Panc1 (cell line): ENCODE measurements at regions not wholly inside any gene's neighbourhood (a gene's known extent, or its start where the extent isn't known, plus 50 kb on each side); places are given as distances from the start of the nearest gene placed in this dataset.

Source experiments
- ATAC-seq: fragments of 200-7000 bp; cut with Tn5 transposase; 2 replicates; pipeline ENCODE4 v1.9.1; 2020; ENCODE audit warnings: mild to moderate bottlenecking, moderate library complexity
- BruUV-seq: library from RNA; stranded (reverse); fragments of 400-500 nt; replicated peaks from 2 replicates; lab custom pipeline; 2021; lab: Mats Ljungman, UMichigan
- CTCF ChIA-PET: fragments of 300-600 bp; sonication (Branson Sonifier 250); formaldehyde crosslinking; loops from one replicate; lab custom pipeline; 2022; ENCODE audit warnings: antibody characterized with exemption; lab: Charles Lee
- POLR2A ChIA-PET: fragments of 300-600 bp; sonication (Branson Sonifier 250); formaldehyde crosslinking; loops from one replicate; lab custom pipeline; 2022; ENCODE audit warnings: antibody characterized with exemption; lab: Charles Lee
- DNase-seq: peaks from one replicate; pipeline ENCODE4 v3.0.0-alpha.2; 2010; ENCODE audit warnings: low read depth, low spot score
- H3K27ac ChIP-seq: 2 replicates; pipeline ENCODE4 v1.5.1; 2011; ENCODE audit warnings: mild to moderate bottlenecking, low read length, inconsistent platforms
- H3K27me3 ChIP-seq: fragments of 200-500 bp; sonication (Bioruptor generic); 2 replicates; pipeline ENCODE4 v1.6.0; 2014; ENCODE audit warnings: low read length, inconsistent platforms; ENCODE audit not compliant: control insufficient read depth, insufficient read depth
- H3K36me3 ChIP-seq: fragments of 200-500 bp; sonication (Bioruptor generic); 2 replicates; pipeline ENCODE4 v1.5.1; 2014; ENCODE audit warnings: inconsistent platforms, mild to moderate bottlenecking, low read length, moderate library complexity; ENCODE audit not compliant: control insufficient read depth, insufficient read depth
- H3K4me1 ChIP-seq: 2 replicates; pipeline ENCODE4 v1.5.1; 2011; ENCODE audit warnings: inconsistent platforms, mild to moderate bottlenecking, low read length, moderate library complexity; ENCODE audit not compliant: control insufficient read depth, insufficient read depth
- H3K4me3 ChIP-seq, 2 experiments: 2 replicates each; pipeline ENCODE4 v1.5.1; 2011 to 2012; ENCODE audit warnings: low read depth in 2 of 2, low read length in 2 of 2, mild to moderate bottlenecking in 2 of 2, inconsistent platforms in 1 of 2, moderate library complexity in 1 of 2
- H3K9me3 ChIP-seq: fragments of 200-500 bp; sonication (Bioruptor generic); 2 replicates; pipeline ENCODE4 v1.5.1; 2014; ENCODE audit warnings: low read depth, mild to moderate bottlenecking, inconsistent platforms, low read length, moderate library complexity; ENCODE audit not compliant: control insufficient read depth, insufficient read depth
- POLR2AphosphoS5 ChIP-seq: IDR thresholded peaks from 2 replicates; pipeline ENCODE4 v1.6.1; 2012; ENCODE audit warnings: mild to moderate bottlenecking, low read depth, low read length, moderate library complexity
- SIN3A ChIP-seq: IDR thresholded peaks from 2 replicates; pipeline ENCODE4 v1.6.1; 2012; ENCODE audit warnings: low read depth, mild to moderate bottlenecking, low read length, moderate library complexity, borderline replicate concordance; ENCODE audit not compliant: insufficient read depth
- TCF7L2 ChIP-seq: IDR thresholded peaks from 2 replicates; pipeline ENCODE4 v1.6.1; 2011; ENCODE audit warnings: mild to moderate bottlenecking, low read depth, low read length, inconsistent platforms
- in situ Hi-C: cut with HindIII; loops from 2 replicates; pipeline ENCODE4 v1.10.0; 2016; ENCODE audit warnings: low sequenced_read_pairs, low pct_unique_long_range_greater_than_20kb
- intact Hi-C: fragments of 100-400 bp; cut with micrococcal nuclease; formaldehyde crosslinking; loops from one replicate; pipeline ENCODE4 v1.10.0; 2022; ENCODE audit not compliant: unreplicated experiment
- TF ChIP-seq, protein P1 (sequence below), 2 experiments: IDR thresholded peaks; 2 replicates each; pipeline ENCODE4 v1.6.1; 2011 to 2012; ENCODE audit warnings: low read depth in 2 of 2, control low read depth in 1 of 2, low read length in 1 of 2, mild to moderate bottlenecking in 1 of 2, moderate library complexity in 1 of 2; ENCODE audit not compliant: insufficient read depth in 1 of 2
- TF ChIP-seq, protein P2 (sequence below): fragments of 450-650 bp; IDR thresholded peaks from 2 replicates; pipeline ENCODE4 v1.5.1; 2017; ENCODE audit warnings: mild to moderate bottlenecking

DNA sequence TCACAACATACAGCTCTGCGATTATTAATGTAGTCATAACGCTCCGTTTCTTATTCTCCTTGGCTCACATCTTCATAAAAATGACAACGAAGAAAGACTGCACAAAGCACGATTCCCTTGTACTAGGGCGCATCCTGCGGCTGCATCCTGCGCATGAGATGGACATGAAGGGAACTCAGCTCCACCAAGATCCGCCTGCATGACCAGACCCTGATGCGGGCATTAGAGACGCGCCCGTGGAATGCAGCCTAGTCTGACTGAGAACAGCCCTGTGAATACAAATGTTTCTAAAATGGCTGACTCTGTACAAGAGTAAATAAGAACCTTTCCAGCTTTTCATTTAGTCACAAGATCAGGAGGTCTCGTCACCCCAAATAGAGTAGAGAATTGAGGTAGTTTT lies 422.2 kb downstream of the NOVA1 start:
- intact Hi-C loops, result no loop called here
- H3K4me3 ChIP-seq, result no peak overlapping the region
- H3K27me3 ChIP-seq, result no peaks in the 10 kb centered on the region
- no TSS peak for BruUV-seq
- in situ Hi-C loops, result no loop called here
- no peak overlapping the region for H3K27ac ChIP-seq
- no peaks in the 10 kb centered on the region for H3K9me3 ChIP-seq
- DNase-seq, result no peak
- TF ChIP-seq SIN3A, result no peak
- no peak for TF ChIP-seq TCF7L2
- TF ChIP-seq, protein P1, sequence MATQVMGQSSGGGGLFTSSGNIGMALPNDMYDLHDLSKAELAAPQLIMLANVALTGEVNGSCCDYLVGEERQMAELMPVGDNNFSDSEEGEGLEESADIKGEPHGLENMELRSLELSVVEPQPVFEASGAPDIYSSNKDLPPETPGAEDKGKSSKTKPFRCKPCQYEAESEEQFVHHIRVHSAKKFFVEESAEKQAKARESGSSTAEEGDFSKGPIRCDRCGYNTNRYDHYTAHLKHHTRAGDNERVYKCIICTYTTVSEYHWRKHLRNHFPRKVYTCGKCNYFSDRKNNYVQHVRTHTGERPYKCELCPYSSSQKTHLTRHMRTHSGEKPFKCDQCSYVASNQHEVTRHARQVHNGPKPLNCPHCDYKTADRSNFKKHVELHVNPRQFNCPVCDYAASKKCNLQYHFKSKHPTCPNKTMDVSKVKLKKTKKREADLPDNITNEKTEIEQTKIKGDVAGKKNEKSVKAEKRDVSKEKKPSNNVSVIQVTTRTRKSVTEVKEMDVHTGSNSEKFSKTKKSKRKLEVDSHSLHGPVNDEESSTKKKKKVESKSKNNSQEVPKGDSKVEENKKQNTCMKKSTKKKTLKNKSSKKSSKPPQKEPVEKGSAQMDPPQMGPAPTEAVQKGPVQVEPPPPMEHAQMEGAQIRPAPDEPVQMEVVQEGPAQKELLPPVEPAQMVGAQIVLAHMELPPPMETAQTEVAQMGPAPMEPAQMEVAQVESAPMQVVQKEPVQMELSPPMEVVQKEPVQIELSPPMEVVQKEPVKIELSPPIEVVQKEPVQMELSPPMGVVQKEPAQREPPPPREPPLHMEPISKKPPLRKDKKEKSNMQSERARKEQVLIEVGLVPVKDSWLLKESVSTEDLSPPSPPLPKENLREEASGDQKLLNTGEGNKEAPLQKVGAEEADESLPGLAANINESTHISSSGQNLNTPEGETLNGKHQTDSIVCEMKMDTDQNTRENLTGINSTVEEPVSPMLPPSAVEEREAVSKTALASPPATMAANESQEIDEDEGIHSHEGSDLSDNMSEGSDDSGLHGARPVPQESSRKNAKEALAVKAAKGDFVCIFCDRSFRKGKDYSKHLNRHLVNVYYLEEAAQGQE (IDR thresholded peaks at IDR 0.05; ENCODE audit: insufficient read depth in 1 of 2, low read depth in 2 of 2, low read length in 1 of 2), result no peak
- TF ChIP-seq, protein P2, sequence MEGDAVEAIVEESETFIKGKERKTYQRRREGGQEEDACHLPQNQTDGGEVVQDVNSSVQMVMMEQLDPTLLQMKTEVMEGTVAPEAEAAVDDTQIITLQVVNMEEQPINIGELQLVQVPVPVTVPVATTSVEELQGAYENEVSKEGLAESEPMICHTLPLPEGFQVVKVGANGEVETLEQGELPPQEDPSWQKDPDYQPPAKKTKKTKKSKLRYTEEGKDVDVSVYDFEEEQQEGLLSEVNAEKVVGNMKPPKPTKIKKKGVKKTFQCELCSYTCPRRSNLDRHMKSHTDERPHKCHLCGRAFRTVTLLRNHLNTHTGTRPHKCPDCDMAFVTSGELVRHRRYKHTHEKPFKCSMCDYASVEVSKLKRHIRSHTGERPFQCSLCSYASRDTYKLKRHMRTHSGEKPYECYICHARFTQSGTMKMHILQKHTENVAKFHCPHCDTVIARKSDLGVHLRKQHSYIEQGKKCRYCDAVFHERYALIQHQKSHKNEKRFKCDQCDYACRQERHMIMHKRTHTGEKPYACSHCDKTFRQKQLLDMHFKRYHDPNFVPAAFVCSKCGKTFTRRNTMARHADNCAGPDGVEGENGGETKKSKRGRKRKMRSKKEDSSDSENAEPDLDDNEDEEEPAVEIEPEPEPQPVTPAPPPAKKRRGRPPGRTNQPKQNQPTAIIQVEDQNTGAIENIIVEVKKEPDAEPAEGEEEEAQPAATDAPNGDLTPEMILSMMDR, result no peak
- TF ChIP-seq POLR2AphosphoS5, result no peak
- CTCF ChIA-PET, result no interaction called here
- POLR2A ChIA-PET, result no interaction called here
- no peaks in the 10 kb centered on the region for H3K36me3 ChIP-seq
- ATAC-seq, result no peak
- no peaks in the 10 kb centered on the region for H3K4me1 ChIP-seq

DNA sequence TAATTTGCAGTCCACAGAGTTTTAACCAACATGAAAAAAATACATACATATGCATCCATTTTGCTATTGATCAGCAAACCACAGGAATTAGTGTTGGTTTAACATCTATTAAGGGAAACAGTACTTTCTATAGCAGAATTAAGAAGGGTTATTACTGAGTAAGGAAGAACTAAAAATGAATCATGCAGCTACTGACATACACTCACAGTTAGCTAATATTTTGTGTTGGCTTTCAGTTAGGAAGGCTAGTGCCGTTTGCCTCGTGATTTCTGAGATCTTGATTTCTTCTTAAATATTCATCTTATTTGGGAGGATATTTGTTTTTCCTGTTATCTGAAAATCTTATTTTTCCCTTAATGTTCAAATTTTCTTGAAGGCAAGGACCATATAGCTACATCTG lies 423.4 kb downstream of the NOVA1 start:
- DNase-seq (no peak), ATAC-seq (no peak)
- no peak for TF ChIP-seq SIN3A
- no peaks in the 10 kb centered on the region for H3K9me3 ChIP-seq
- H3K27me3 ChIP-seq, result no peaks in the 10 kb centered on the region
- no TSS peak for BruUV-seq
- intact Hi-C loops (no loop called here), in situ Hi-C loops (no loop called here)
- POLR2A ChIA-PET, result interaction anchor here (0.6 kb wide), 1 partner anchor 12 kb away, joined by 10 read pairs; no protein-coding TSS in a partner anchor
- CTCF ChIA-PET, result no interaction called here
- no peak overlapping the region for H3K27ac ChIP-seq
- H3K4me1 ChIP-seq, result no peaks in the 10 kb centered on the region
- no peaks in the 10 kb centered on the region for H3K36me3 ChIP-seq
- H3K4me3 ChIP-seq, result no peak overlapping the region

DNA sequence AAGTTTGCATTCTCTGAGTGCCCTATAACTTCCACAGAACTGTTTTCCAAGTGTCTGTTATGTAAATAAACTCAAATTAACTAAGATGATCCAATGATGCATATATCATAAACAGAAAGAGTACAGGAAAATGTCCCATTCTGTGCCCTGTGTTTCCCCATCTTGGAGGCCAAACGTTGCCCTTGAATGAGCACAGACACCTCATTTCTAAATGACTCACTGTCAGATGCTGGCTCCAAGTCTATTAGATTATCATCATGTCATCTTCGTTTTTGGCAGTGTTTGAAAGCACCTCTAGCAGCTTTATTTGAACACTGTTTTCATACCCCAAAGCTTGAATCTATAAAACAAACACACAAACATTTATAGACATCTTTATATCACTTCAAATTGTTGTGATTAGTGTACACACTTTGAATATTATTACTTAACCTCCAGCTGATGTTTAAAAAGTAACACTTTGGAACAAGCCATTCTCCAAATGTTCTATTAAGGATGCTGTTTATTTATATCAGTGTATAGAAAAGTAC lies 424.2 kb downstream of the NOVA1 start:
- ATAC-seq (no peak), DNase-seq (no peak)
- Histone ChIP-seq H3K4me1 (no peaks in the 10 kb centered on the region), H3K36me3 (no peaks in the 10 kb centered on the region), H3K27ac (no peak overlapping the region), H3K4me3 (no peak overlapping the region), H3K9me3 (no peaks in the 10 kb centered on the region), H3K27me3 (no peaks in the 10 kb centered on the region)
- ChIA-PET CTCF (no interaction called here), POLR2A (interaction anchor here (0.6 kb wide), 2 partner anchors 11 to 13 kb away, joined by 10 to 20 read pairs; no protein-coding TSS in a partner anchor)
- intact Hi-C loops (no loop called here), in situ Hi-C loops (no loop called here)
- TF ChIP-seq, protein P2, result no peak
- TF ChIP-seq, protein P1 (IDR thresholded peaks at IDR 0.05; ENCODE audit: insufficient read depth in 1 of 2, low read depth in 2 of 2, low read length in 1 of 2), result no peak
- no peak for TF ChIP-seq POLR2AphosphoS5
- no peak for TF ChIP-seq SIN3A
- no peak; the same call in 1 of the 2 replicates for TF ChIP-seq TCF7L2
- no TSS peak for BruUV-seq
